DMS79 treated with DMSO at 0.1 percent for 48 hours (cell line): ENCODE measurements at regions not wholly inside any gene's neighbourhood (a gene's known extent, or its start where the extent isn't known, plus 50 kb on each side); places are given as distances from the start of the nearest gene placed in this dataset.
"Not testable (repeated sequence)": the region's sequence is repeated elsewhere in the genome, so short reads cannot be mapped to it uniquely, and the experiment has no call there.

Experiments
- DNase-seq: peaks from one replicate; lab custom pipeline; 2025; lab: John Stamatoyannopoulos, UW

DNA sequence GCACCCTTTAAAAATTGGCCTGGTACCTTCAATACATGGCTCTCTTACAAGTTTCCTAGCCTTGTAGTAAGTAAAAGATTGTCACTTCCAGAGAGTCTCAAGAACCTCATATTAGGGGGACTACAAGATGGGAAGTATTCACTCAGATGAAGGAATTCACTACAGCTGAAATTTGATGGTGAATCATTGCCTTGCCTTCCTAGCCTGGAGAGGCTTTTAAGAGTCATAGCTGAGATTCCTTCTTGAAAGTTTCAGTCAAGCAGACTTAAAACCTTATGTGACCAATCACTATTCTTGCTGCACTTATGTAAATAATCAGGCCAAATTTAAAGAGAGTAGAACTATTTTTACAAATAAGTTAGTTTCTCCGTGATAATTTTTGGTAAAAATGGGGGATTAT is 451.6 kb downstream of the TRHDE start:
- DNase-seq, result no peak

DNA sequence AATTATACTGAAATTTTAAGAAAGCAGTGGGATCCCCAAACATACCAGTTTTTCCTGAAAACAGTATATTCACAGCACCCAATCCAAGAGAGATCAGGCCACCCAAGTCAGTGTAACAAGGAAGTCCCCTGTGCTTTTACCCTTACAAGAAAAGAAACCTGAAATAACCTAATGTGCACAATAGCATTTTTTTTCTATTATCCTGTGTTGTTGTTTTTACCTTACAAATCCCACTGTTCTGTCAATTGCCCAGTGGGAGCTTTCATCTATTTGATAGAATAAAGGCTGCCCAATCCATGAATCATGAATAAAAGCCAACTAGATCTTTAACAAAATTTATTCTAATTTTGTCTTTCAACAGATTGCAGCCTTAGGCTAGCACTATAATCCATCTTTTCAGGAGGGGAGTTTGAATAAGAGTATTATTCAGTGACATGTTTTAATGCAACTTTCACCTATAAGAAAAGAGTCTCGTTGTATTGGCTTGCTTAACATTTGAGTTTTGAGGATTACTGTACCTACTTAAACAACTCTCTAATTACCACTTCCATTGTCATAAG is 457.4 kb downstream of the TRHDE start:
- no peak for DNase-seq

DNA sequence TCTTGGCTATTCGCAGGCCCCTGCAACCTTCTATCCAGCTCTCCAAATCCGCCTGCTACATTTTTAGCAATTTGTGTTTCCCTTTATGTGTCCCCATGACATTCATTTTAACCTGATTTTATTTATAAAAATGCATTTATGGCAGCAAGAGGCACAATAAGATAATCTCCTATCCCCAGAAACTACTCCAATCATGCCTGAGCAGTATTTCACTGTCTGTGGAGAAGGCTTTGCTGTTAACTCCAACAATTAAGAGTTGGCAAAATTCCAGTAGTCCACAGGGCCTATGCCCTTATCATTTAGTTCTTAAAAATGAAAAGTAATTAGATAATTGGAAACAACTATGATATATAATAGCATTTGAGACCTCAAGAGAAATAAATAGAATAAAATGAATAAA is 462.4 kb downstream of the TRHDE start:
- no peak for DNase-seq

DNA sequence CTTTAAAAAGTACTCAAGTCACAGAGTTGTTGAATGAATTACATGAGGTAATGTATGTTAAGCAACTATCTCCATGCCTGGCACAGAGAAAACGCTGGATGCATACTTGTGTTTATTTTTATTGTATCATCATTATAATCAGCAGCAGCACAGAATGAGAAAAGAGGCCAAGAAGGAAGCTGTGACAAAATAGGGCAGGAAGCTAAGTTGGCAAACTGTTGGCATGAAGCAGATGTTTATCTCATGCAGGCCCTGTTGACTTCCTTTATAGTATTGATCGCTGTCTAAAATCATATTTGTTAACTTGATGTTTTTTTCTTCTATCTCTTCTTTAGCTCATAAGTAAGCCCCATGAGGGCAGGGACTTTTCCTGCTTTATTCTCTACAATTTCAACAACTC is 466.6 kb downstream of the TRHDE start:
- DNase-seq, result no peak

DNA sequence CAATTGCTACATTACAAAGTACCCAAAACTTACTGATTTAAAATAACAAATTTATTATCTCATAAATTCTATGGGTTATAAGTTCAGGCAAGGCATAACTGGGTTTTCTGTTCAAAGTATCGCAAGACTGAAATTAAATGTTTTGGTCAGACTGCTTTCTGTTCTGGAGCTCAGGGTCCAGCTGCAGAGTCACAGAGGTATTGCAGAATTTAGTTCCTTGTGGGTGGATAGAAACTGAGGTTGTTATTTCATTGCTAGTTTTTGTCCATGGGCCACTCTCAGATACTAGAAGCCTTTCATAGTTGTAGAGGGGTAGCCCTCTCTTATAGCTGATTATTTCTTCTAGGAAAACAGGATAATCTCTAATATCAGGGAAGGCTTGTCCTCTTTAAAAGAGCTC is 467.9 kb downstream of the TRHDE start:
- DNase-seq, result no peak

DNA sequence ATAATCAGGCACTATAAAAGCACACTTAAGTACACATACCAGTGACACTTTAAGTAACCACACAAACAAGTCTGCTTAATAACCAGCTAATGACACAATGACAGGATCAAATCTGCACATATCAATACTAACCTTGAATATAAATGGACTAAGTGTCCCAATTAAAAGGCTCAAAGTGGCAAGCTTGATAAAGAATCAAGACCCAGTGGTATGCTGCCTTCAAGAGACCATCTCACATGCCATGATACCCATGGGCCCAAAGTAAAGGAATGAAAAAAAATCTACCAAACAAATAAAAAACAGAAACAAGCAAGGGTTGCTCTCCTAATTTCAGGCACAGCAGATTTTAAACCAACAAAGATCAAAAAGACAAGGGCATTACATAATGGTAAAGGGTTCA is 470.4 kb downstream of the TRHDE start:
- no peak for DNase-seq

DNA sequence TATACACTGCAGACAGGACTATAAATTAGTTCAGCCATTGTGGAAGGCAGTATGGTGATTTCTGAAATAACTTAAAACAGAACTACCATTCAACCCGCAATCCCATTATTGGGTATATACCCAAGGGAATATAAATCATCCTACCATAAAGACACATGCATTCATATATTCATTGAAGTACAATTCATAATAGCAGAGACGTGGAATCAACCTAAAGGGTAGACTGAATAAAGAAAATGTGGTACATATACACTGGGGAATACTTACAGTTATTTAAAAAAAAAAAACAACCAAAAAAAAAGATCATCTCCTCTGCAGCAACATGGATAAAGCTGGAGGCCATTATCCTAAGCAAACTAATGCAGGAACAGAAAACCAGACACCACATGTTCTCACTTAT is 473.9 kb downstream of the TRHDE start:
- no peak for DNase-seq

DNA sequence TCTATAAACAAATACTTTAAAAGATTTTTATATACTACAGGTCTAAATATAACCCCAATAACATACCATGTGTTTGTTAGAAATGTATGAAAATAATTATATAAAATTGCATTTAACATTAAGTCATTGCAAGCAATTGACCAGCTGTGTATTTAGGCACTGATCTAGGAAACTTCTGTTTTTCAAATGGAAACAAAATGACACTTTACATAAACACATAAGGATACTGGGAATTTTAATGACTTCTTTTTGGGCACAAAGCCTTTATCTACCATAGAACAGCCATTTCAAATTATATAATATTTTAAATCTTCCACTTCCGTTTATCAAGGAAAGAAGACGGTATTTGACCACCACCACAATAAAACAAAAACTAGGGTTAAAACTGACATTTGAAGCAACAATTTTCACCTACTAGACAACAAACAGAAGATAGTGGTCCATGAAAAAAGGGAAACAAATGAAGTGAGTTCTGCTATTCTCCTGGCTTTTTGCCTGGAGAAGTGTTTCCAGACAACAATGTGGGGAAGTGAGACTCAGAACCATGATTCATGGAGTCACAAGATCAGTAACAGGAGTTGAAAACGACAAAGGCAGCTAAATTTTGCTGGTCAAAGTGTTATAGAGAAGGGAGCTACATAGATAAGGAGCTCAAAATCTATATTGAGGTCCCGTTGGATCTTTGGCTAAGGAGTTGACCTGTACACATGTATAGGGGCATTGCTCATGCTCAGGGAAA is 475.1 kb downstream of the TRHDE start:
- DNase-seq, result no peak

DNA sequence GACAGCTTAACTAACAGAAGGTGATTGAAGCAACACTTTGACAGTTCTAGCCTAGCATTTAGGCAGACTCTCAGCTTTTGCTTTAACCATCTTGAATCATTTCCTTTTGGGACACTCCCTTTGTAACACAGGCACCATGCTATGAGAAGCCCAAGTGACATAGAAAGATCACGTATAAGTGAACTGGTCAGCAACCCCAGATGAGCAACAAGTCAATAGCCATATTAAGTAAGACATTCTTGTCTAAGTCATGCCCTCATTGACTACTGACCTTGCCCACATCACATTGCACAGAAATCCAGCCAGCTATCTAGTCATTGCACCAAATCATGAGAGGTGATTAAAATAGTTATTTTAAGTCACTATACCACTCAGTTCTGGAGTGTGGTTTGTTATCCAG is 476.8 kb downstream of the TRHDE start:
- DNase-seq, result no peak

DNA sequence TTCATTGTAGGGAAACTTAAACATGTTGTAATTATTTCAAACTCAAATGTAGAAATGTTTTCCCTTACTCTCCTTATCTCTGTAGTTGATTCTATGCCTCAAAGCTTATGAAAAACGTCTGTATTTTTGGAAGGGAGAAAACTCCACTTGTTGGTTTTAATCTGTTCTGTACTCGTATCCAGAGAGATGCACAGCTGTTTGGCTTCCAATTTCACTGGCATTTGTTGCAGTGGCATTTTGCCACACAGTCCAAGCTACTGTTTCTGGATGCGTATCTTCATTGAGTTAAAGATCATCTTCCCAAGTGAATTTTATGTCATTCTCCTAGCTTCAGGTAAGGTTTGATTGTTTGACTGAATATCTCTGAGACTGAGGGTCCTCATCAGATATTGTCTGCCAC is 481.4 kb downstream of the TRHDE start:
- no peak for DNase-seq

DNA sequence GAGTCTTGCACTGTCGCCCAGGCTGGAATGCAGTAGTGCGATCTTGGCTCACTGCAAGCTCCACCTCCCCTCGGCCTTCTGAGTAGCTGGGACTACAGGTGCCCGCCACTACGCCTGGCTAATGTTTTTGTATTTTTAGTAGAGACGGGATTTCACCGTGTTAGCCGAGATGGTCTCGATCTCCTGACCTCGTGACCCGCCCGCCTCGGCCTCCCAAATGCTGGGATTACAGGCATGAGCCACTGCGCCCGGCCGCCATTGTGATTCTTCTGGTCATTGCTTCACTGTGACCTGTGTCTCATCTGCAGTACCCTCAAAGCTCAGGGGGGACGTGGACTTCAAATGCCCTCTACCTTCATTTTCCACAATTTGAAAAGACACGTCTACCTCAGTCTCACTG is 481.9 kb downstream of the TRHDE start:
- not testable (repeated sequence) for DNase-seq

DNA sequence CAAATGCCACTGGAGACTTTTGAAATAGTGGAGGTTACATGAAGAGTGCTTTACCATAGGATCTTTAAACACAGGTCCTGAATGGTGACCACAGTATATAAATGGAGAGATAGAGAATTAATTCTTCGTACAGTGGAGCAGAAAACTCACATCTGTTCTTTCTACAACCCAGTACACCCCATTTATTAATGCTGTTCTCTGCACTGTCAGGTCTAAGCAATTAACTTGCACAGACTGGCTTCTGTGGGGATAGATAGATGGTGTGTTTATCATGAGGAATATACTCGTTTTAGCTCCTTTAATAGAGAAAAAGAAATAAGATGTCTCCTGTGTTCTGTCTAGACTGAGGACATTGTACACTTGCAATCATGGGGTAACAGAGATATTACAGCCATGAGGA is 494.3 kb downstream of the TRHDE start:
- no peak for DNase-seq

DNA sequence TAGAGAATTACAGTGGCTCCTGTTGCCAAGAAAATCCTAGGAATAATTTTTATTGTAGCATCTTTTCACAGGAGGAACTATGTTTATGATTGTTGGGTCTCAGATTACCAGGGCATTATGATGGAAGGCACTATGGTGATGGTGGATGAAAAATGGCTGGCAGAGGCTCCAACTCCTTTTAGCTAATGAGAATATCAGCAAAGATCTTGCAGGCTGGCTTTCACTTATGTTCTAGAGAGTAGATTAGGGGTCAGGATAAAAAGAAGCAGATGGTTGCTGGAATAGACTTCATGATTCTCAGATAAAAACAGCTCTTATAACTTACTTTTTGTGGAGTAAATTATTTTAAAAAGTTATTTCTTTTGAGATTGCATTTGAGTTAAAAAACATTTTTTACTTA is 501.9 kb downstream of the TRHDE start:
- no peak for DNase-seq

DNA sequence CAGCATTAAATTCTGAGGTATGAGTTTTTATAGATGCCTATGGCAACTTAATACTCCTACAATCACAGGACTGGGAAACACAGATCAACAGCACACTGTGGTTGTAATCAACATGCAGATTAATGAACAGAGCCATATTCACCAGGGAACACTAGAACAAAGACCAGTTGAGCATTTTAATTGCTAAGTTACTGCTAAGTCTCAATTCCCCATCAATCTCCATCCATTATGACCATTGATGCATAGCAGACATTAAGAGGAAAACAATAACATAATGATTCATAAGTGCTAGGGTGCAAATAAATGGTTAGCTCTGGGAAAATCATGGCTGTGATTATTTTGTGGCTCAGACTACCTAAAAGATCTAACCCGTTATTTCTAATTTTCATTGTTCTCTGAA is 505.6 kb downstream of the TRHDE start:
- DNase-seq, result no peak

DNA sequence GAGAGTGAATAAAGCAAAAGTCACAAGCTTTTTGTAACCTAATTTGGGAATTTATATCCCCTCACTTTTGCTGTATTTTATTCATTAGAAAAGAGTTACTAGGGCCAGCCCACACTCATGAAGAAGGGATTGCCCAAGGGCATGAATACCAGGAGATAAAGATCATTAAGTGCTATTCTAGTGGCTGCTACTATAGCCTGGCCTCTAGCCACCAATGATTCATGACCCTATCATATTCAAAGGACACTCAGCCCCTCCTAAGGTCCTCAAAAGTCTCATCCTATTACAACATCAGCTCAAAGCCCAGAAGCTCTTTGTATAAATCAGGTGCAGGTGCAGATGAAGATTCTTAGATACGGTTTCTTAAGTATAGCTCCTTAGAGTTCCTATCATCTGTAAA is 518.1 kb downstream of the TRHDE start:
- DNase-seq, result no peak

DNA sequence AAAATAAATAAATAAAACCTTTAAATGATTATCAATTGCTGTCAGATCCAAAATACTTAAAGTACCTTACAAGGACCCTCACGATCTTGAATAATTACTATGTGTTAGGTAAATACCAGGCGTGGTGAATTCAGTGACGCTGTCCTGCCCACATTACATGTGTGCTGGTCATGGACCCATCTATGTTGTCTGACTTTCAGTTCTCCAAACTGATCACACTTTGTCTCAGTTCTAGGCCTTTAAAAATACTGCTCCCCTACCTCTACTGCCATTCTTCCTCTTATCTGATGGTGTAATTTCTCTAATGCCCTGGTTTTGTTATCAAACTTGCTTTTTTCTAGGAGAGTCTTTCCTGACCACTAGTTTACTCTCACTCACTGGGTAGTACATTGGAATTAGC is 520.7 kb downstream of the TRHDE start:
- no peak for DNase-seq

DNA sequence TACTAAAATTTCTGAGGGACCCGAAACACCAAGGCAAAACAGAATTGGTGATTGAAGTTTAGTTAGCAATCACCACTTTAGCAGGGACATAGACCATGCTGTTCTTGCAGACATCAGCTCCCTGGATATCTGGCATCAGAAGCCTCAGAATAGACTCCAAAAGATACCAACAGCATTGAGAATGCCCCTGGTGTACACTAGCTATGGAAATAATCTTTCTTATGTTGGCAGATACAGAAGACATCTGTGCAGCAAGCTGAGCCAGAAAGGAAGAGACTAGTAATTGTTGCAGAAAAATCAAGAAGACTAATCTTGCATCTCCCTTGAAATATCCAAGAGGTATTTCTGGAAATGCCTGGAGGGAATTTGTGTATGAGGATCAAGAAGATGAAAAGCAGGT is 521.6 kb downstream of the TRHDE start:
- no peak for DNase-seq

DNA sequence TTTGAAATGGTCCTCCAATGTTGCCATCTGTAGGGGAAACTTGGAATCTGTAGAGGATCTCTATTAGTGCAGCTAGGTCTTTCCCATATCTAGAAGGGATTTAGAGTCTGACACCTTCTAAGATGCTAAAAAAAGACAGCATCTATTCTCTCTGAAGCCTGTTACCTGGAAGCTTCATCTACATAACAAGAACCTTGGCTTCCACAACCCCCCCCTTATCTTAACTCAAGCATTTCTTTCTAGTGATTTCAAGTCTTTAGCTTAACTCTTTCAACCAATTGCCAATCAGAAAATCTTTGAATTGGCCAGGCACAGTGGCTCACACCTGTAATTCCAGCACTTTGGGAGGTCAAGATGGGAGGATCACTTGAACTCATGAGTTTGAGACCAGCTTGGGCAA is 543.3 kb downstream of the TRHDE start:
- no peak for DNase-seq

DNA sequence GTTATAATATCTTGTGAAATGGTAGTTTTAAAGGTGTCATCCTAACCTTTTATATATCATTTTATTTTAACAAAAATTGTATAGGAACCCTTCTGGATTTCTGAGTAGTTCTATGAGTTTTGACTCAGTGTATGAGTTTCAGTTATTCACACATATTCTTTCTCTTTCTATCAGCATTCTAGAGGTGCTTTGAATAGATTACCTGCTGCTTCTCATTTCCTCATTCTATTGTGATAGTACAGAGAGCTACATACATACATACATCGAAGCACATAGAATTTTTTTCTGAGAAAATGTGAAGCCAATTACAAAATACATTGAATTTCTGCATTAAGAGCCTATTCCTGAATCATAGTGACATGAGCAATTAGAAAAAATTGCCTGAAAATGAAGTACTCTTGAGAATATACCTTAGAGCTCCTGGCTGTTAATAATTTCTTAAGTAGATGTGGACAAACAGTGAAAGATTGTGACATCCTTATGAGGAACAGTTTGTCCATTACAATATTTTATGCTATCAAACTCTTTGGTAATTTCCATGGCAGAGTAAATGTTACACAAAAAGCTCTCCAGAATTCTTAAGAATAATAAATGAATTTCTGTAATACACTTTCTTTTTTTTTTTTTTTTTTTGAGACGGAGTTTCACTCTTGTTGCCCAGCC is 556.6 kb downstream of the TRHDE start:
- DNase-seq, result no peak

DNA sequence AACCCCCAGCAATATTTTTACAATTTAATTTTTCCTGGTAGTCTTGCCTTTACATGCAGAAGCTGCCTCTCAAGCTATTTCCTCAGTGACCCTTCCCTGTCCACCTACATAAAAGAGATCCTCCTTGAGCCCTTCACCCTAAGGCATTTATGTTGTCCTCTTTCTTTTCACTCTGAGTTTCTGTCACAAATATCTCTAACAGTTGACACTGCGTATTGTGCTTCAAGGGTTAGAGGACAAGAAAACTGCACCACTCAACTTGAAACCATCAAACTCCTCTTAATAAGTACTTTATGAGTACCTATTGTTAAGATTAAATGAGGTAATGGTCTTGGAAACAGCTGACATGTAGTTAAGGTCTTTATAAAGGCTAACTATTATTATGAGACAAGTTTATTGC is 557.7 kb downstream of the TRHDE start:
- no peak for DNase-seq

DNA sequence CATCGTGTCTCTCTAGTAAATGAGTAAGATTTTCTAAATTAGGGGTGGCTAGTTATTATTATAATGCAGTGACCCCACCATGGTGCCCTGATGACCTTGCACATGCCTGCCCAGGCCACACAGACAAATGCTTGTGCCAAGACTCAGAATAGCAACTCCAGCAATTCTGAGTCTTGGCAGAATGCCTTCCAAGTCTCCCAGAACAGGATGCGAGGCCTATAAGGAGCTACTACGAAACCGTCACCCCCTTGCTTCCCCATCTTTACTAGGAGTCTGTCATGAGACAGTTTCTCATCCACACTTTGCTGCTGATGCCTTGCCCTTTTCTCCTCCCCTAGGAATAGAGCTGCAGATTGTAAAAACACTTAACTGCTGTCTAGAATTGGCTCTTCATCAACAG is 559.9 kb downstream of the TRHDE start:
- no peak for DNase-seq

DNA sequence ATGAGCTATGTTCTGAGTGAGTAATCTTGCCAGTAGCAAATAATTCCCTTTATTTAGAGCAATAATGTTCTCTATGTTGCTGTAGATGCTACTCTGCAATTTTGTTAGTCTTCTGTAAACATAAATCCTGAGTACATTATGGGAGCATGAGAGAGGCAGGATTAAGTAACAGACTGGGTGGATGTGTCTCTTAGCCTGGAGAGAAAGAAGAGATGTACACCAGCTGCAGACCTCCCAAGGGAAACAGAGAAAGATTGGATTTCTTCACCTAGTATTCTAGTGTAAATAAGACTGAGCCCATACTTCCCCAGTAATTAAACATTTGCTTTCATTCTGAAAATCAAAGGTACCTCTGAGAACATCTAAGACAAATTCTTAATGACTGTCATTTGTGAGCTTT is 564.0 kb downstream of the TRHDE start:
- DNase-seq, result no peak

DNA sequence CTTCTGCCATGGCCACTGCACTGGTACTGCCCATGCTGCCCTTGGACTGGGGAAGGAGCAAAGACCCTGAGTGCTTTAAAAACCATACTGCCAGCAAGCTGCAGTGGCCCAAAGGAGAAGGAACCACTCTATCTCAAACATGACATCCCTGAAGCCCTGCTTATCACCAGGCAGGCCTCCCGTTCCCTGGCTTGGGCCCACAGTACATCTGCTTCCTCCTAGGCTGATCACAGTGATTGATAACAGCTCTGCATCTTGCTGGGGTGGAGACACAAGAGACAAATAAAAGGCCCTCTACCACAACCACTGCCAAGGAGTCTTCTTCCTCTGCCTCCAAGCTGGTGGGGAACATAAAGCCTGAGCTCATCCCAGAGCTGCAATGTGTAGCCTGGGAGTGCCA is 567.5 kb downstream of the TRHDE start:
- DNase-seq, result no peak

DNA sequence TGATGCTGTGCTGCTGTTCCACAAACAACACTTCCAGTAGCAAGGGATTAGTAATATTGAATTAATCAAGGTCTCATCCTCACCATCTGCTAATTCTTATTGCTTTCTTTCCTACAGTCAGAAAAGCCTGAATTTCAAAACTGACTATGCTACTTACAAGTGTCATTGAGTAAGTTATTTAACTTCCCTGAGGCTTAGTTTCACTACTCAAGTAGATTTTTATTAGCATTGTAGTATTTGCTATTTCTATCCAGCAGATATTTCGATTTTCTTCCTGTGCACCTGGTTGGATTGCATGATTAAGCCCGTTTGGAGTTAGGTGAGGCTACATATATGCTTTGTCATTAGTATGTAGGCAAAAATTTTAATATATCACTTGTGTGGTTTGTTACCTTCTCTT is 591.5 kb downstream of the TRHDE start:
- no peak for DNase-seq
